Tibial nerve (tissue), 4 donors: ENCODE measurements at regions not wholly inside any gene's neighbourhood (a gene's known extent, or its start where the extent isn't known, plus 50 kb on each side); places are given as distances from the start of the nearest gene placed in this dataset.

Experiments used
- CTCF ChIP-seq, 5 experiments: fragments of 200-600 bp in 3 of 5; fragments of 450-650 bp in 2 of 5; sonication (generic) in 3 of 5; IDR thresholded peaks; one replicate each; pipeline ENCODE4 v1.5.1; 2016 to 2019; ENCODE audit warnings: antibody characterized with exemption in 5 of 5, mild to moderate bottlenecking in 3 of 5, moderate library complexity in 2 of 5
- EP300 ChIP-seq, 2 donors: sonication (generic); formaldehyde crosslinking; IDR thresholded peaks; one replicate each; pipeline ENCODE4 v1.6.1; 2017; ENCODE audit warnings: antibody characterized with exemption in 2 of 2, mild to moderate bottlenecking in 1 of 2
- POLR2A ChIP-seq, 2 donors: fragments of 450-650 bp; IDR thresholded peaks; one replicate each; pipeline ENCODE4 v1.6.1; 2017; ENCODE audit warnings: antibody characterized with exemption in 2 of 2, mild to moderate bottlenecking in 2 of 2, moderate library complexity in 2 of 2

GRCh38 chr22:27663812-27664211, 137.7 kb downstream of the MN1 start:
- TF ChIP-seq EP300 (IDR thresholded peaks at IDR 0.05) = no peak
- TF ChIP-seq POLR2A (IDR thresholded peaks at IDR 0.05) = no peak
- TF ChIP-seq CTCF (IDR thresholded peaks at IDR 0.05) = no peak
